ENCODE measurements at regions not wholly inside any gene's neighbourhood (a gene's known extent, or its start where the extent isn't known, plus 50 kb on each side); places are given as distances from the start of the nearest gene placed in this dataset.

GRCh38 chr22:48993655-48994054 lies 834.0 kb downstream of the BRD1 start:
- Histone ChIP-seq H3K27ac (replicated peaks) (no peak overlapping the region), H3K27me3 (ENCODE audit: insufficient read depth, poor library complexity, severe bottlenecking) (no peaks in the 10 kb centered on the region), H3K4me3 (replicated peaks; ENCODE audit: insufficient read depth, low read length) (no peak overlapping the region)
- DNase-seq (ENCODE audit: low read depth in 1 of 2, low spot score in 1 of 2), result no peak
- TF ChIP-seq GABPA (IDR thresholded peaks at IDR 0.05; ENCODE audit: low read depth) (no peak), SPI1 (IDR thresholded peaks at IDR 0.05; ENCODE audit: borderline replicate concordance, low read depth) (no peak), REST (IDR thresholded peaks at IDR 0.05; ENCODE audit: insufficient replicate concordance, low read depth) (no peak), POLR2AphosphoS5 (IDR thresholded peaks at IDR 0.05; ENCODE audit: low read depth) (no peak), CTCF (IDR thresholded peaks at IDR 0.05; ENCODE audit: insufficient read depth, low read length) (no peak)

DNA sequence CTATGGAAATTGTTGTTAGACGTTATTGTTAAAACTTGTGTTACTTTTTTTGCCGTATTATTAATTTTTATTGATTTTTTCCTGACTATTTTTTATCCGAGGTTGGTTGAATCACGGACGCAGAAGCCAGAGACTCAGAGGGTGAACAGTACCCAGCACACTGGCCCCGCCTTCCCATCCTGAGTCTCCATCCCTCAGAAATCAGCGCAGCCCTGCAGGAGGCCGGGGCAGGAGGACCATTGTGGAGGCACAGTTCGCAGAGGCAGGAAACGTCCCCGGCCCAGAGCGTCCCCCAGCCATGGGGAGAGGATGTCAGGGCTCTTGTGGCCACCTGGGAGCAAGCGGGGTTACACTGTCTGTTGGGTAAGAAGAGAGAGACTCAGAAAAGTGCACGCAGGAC lies 843.0 kb downstream of the BRD1 start:
- Histone ChIP-seq H3K27ac (replicated peaks) (no peak overlapping the region), H3K4me3 (replicated peaks; ENCODE audit: insufficient read depth, low read length) (no peak overlapping the region), H3K27me3 (ENCODE audit: insufficient read depth, poor library complexity, severe bottlenecking) (no peaks in the 10 kb centered on the region)
- DNase-seq (ENCODE audit: low read depth in 1 of 2, low spot score in 1 of 2), result no peak
- TF ChIP-seq POLR2AphosphoS5 (IDR thresholded peaks at IDR 0.05; ENCODE audit: low read depth) (no peak), SPI1 (IDR thresholded peaks at IDR 0.05; ENCODE audit: borderline replicate concordance, low read depth) (no peak)

GRCh38 chr22:48982321-48982905 lies 845.3 kb downstream of the BRD1 start:
- Histone ChIP-seq H3K27me3 (ENCODE audit: insufficient read depth, poor library complexity, severe bottlenecking) (no peaks in the 10 kb centered on the region), H3K4me3 (replicated peaks; ENCODE audit: insufficient read depth, low read length) (no peak overlapping the region), H3K27ac (replicated peaks) (no peak overlapping the region)
- no peak for TF ChIP-seq POLR2AphosphoS5 (IDR thresholded peaks at IDR 0.05; ENCODE audit: low read depth)
- no peak for TF ChIP-seq SPI1 (IDR thresholded peaks at IDR 0.05; ENCODE audit: borderline replicate concordance, low read depth)
- no peak for TF ChIP-seq GABPA (IDR thresholded peaks at IDR 0.05; ENCODE audit: low read depth)
- no peak for TF ChIP-seq REST (IDR thresholded peaks at IDR 0.05; ENCODE audit: insufficient replicate concordance, low read depth)
- no peak for TF ChIP-seq CTCF (IDR thresholded peaks at IDR 0.05; ENCODE audit: insufficient read depth, low read length)
- DNase-seq (ENCODE audit: low read depth in 1 of 2, low spot score in 1 of 2), result no peak

DNA sequence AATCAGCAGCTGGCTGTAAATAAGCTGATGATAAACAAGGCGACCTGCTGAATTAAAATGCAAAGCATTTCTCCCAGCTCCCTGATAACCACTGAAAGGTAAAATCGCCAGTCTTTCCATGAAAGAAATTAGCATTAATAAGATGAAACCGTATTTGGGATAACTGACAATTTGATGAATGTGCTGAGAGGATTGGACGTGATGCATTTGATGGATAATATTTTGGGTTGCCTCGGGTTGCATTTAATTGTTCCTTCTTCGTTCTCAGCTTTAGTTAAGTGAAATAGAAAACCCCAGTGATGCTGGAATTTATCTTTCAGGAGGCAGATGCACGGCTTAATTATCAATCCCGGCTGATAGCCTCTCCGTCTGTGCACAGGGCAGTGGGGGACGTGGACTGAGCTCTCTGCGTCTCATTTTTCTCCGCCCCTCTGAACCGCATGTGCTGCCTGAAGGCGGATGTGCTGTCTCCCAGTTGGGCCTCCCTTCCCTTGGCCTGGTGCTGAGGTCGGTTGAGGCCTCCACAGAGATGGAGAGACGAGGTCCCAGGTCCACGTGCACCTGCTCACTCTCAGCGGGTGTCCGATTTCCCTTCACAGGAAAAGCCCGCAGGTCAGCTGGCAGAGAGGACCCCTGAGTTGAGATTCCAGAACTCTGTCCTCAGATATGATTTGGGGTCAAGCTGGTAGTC lies 846.2 kb downstream of the BRD1 start:
- DNase-seq (ENCODE audit: low read depth in 1 of 2, low spot score in 1 of 2), result no peak
- TF ChIP-seq POLR2AphosphoS5 (IDR thresholded peaks at IDR 0.05; ENCODE audit: low read depth) (no peak), CTCF (IDR thresholded peaks at IDR 0.05; ENCODE audit: insufficient read depth, low read length) (no peak), GABPA (IDR thresholded peaks at IDR 0.05; ENCODE audit: low read depth) (no peak), REST (IDR thresholded peaks at IDR 0.05; ENCODE audit: insufficient replicate concordance, low read depth) (no peak), SPI1 (IDR thresholded peaks at IDR 0.05; ENCODE audit: borderline replicate concordance, low read depth) (no peak)
- Histone ChIP-seq H3K27ac (replicated peaks) (no peak overlapping the region), H3K27me3 (ENCODE audit: insufficient read depth, poor library complexity, severe bottlenecking) (no peaks in the 10 kb centered on the region), H3K4me3 (replicated peaks; ENCODE audit: insufficient read depth, low read length) (no peak overlapping the region)

Measured in HL-60 (cell line).